Uterus (tissue), 3 donors: ENCODE measurements at regions not wholly inside any gene's neighbourhood (a gene's known extent, or its start where the extent isn't known, plus 50 kb on each side); places are given as distances from the start of the nearest gene placed in this dataset. TPM values are rescaled to one million over a fixed set of nuclear protein-coding genes. Genes with fewer than 3 reads are reported as not detected.
"Not testable (repeated sequence)": the region's sequence is repeated elsewhere in the genome, so short reads cannot be mapped to it uniquely, and the experiment has no call there.

Source experiments
- DNase-seq, 2 donors: peaks; one replicate each; pipeline ENCODE4 v3.0.0-alpha.2; 2019 to 2020
- H3K27ac ChIP-seq, 2 donors: fragments of 200-600 bp; sonication (generic); 1 replicate in 1 of 2; 2 replicates in 1 of 2; pipeline ENCODE4 v1.5.1; 2016 to 2018
- H3K27me3 ChIP-seq, 2 donors: fragments of 200-600 bp; sonication (generic); one replicate each; pipeline ENCODE4 v1.5.1; 2018 to 2019; ENCODE audit warnings: control low read depth in 1 of 2
- H3K36me3 ChIP-seq, 2 donors: fragments of 200-600 bp; sonication (generic); one replicate each; pipeline ENCODE4 v1.5.1; 2019; ENCODE audit warnings: control low read depth in 1 of 2
- H3K4me1 ChIP-seq, 2 donors: fragments of 200-600 bp; sonication (generic); one replicate each; pipeline ENCODE4 v1.5.1; 2018 to 2019; ENCODE audit warnings: control low read depth in 1 of 2
- H3K4me3 ChIP-seq, 2 donors: fragments of 200-600 bp; sonication (generic); 1 replicate in 1 of 2; 2 replicates in 1 of 2; pipeline ENCODE4 v1.5.1; 2018 to 2019; ENCODE audit warnings: mild to moderate bottlenecking in 1 of 2
- H3K9me3 ChIP-seq, 2 donors: fragments of 200-600 bp; sonication (generic); one replicate each; pipeline ENCODE4 v1.5.1; 2019; ENCODE audit warnings: control low read depth in 1 of 2
- POLR2A ChIP-seq, 2 donors: fragments of 450-650 bp; IDR thresholded peaks; one replicate each; pipeline ENCODE4 v1.6.1; 2016; ENCODE audit warnings: antibody characterized with exemption in 2 of 2, mild to moderate bottlenecking in 1 of 2, moderate library complexity in 1 of 2
- intact Hi-C: fragments of 100-400 bp; cut with DNase I; formaldehyde crosslinking; loops from one replicate; pipeline ENCODE4 v1.15.1; 2023; ENCODE audit warnings: low total_unique reads
- microRNA-seq: library from miRNA; unstranded; fragments of <30 nt; microRNA quantifications from one replicate; pipeline ENCODE4, GENCODE V29; 2016; ENCODE audit warnings: borderline microRNAs expressed, borderline replicate concordance
- small RNA-seq: library from RNA; depleted of rRNA; stranded (forward); fragments of <200 nt; gene quantifications from one replicate; pipeline ENCODE3, GENCODE V24; 2016
- TF ChIP-seq, protein P1 (sequence below), 4 experiments: fragments of 200-600 bp in 2 of 4; fragments of 450-650 bp in 2 of 4; sonication (generic) in 2 of 4; IDR thresholded peaks; one replicate each; pipeline ENCODE4 v1.5.1; 2016 to 2019; ENCODE audit warnings: antibody characterized with exemption in 4 of 4, mild to moderate bottlenecking in 2 of 4, moderate library complexity in 1 of 4
- donor health status: DM: yes; HTN: yes; CAD: no.

DNA sequence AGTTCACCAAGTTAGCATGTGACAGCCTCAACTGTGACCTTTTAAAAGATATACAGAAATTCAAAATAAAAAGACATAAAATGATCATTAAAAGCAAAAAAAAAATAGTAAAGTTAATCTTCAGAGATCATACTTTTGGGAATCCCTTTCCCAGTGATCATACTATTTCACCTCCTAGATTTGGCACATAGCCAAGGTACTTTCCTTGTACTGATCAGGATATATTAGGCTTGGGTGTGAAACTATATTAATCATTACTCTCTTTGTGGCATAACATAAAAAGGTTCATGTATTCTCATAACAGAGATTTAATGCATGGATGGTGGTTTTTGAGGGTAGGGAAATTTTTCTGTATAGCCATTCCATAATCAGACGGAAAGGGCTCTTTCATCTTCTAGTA, 109.6 kb upstream of the ZWINT start:
- Histone ChIP-seq H3K4me3 (no peak overlapping the region), H3K27me3 (no peaks in the 10 kb centered on the region), H3K27ac (no peak overlapping the region), H3K36me3 (no peaks in the 10 kb centered on the region), H3K4me1 (no peaks in the 10 kb centered on the region), H3K9me3 (no peaks in the 10 kb centered on the region)
- TF ChIP-seq, protein P1, sequence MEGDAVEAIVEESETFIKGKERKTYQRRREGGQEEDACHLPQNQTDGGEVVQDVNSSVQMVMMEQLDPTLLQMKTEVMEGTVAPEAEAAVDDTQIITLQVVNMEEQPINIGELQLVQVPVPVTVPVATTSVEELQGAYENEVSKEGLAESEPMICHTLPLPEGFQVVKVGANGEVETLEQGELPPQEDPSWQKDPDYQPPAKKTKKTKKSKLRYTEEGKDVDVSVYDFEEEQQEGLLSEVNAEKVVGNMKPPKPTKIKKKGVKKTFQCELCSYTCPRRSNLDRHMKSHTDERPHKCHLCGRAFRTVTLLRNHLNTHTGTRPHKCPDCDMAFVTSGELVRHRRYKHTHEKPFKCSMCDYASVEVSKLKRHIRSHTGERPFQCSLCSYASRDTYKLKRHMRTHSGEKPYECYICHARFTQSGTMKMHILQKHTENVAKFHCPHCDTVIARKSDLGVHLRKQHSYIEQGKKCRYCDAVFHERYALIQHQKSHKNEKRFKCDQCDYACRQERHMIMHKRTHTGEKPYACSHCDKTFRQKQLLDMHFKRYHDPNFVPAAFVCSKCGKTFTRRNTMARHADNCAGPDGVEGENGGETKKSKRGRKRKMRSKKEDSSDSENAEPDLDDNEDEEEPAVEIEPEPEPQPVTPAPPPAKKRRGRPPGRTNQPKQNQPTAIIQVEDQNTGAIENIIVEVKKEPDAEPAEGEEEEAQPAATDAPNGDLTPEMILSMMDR (IDR thresholded peaks at IDR 0.05): no peak
- no peak for TF ChIP-seq POLR2A (IDR thresholded peaks at IDR 0.05)
- intact Hi-C loops: no loop called here
- no peak for DNase-seq

DNA sequence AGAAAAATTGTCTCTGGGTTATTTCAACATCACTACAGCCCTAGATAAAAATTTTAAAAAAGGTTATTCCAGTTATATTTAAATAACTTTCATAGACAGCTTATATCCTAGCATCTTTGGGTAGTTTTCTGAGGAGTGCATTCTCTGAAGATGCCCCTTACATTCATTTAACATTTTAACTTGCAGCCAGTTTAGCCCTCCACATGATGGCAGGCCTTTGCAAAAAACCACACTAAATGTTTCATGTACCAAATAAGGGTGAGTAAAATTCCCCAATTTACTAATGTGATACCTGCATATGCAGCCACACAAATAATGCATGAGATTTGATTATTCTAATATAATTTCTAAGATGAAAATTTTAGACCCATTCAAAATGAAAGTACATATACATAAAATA, 108.4 kb upstream of the ZWINT start:
- intact Hi-C loops: no loop called here

DNA sequence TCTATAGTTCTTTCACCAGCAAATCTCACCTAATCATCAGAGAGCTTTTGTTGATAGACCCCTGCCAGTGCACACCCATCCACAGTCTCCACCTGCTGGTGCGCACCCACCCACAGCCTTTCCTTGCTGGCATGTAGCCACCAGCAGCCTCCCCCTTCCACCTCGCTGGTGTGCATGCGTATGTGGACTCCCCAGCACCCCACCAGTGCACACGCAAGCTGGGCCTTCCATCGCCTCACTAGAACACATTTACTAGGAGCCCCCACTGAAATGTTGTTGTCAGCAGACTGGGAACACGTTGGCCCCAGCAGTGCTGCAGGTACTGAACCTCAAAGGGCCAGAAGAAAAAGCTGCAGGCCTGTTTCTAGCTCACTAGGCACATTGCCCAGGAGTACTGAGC, 104.9 kb upstream of the ZWINT start:
- Histone ChIP-seq H3K4me1 (no peaks in the 10 kb centered on the region), H3K36me3 (no peaks in the 10 kb centered on the region), H3K27me3 (no peaks in the 10 kb centered on the region), H3K9me3 (no peaks in the 10 kb centered on the region), H3K27ac (no peak overlapping the region), H3K4me3 (no peak overlapping the region)
- intact Hi-C loops: no loop called here
- DNase-seq: no peak
- TF ChIP-seq POLR2A (IDR thresholded peaks at IDR 0.05): no peak

More for the DNA sequence above, 108.4 kb upstream of the ZWINT start:
- no peak overlapping the region for H3K4me3 ChIP-seq
- no peak for TF ChIP-seq POLR2A (IDR thresholded peaks at IDR 0.05)
- TF ChIP-seq, protein P1 (IDR thresholded peaks at IDR 0.05): no peak
- no peak overlapping the region for H3K27ac ChIP-seq
- H3K9me3 ChIP-seq: no peaks in the 10 kb centered on the region
- no peaks in the 10 kb centered on the region for H3K4me1 ChIP-seq
- no peak for DNase-seq
- H3K36me3 ChIP-seq: no peaks in the 10 kb centered on the region
- H3K27me3 ChIP-seq: no peaks in the 10 kb centered on the region

DNA sequence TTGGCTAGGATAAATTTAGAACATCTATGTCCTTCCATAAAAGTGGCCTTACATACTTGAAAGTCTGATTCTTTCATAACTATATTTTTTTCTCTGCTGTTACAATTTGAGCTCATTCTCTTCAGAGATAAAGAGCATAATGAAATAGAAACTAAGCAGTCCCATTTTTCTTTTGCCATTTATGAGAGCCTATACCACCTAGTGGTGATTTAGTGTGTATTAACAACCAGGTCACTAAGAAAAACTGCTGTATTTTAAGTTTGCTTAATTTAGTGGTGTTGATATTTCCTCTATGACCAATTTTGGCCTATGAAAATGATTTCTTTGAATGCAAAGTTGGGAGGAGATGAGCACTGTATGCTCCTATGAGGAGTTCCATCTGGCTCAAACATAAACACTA, 88.7 kb upstream of the ZWINT start:
- Histone ChIP-seq H3K4me3 (no peak overlapping the region), H3K36me3 (no peaks in the 10 kb centered on the region), H3K9me3 (no peaks in the 10 kb centered on the region), H3K27me3 (no peaks in the 10 kb centered on the region), H3K27ac (no peak overlapping the region), H3K4me1 (no peaks in the 10 kb centered on the region)
- TF ChIP-seq, protein P1 (IDR thresholded peaks at IDR 0.05): no peak
- intact Hi-C loops: no loop called here
- DNase-seq: no peak

DNA sequence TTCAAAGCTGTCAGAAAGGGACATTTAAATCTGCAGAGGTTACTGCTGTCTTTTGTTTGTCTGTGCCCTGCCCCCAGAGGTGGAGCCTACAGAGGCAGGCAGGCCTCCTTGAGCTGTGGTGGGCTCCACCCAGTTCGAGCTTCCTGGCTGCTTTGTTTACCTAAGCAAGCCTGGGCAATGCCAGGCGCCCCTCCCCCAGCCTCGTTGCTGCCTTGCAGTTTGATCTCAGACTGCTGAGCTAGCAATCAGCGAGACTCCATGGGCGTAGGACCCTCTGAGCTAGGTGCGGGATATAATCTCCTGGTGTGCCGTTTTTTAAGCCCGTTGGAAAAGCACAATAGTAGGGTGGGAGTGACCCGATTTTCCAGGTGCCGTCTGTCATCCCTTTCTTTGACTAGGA, 86.6 kb upstream of the ZWINT start:
- H3K36me3 ChIP-seq, intact Hi-C loops, H3K27ac ChIP-seq, DNase-seq, H3K4me1 ChIP-seq, H3K27me3 ChIP-seq, H3K9me3 ChIP-seq, H3K4me3 ChIP-seq: not testable (repeated sequence)

DNA sequence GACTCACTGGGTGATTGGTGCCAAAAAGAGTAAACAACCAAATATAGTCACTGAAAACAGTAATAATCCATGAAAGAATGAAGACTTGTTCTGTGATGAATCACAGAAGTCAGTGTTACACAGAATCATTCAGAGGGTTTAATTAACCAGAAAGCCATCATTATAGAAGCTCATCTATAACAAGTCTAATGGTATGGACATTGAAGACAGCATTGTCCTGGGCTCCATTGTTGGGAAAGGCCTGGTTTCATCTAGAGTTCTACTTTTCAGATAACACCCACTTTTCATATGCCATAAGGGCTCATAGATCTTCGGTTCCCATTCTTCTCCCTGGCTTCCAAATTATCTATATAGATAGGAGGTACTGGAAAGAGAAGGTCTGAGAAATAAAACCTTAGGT, 80.3 kb upstream of the ZWINT start:
- H3K4me1 ChIP-seq, H3K27ac ChIP-seq, intact Hi-C loops, DNase-seq, H3K9me3 ChIP-seq, H3K36me3 ChIP-seq, H3K4me3 ChIP-seq, H3K27me3 ChIP-seq: not testable (repeated sequence)

Small RNA genes lying in the stretch of these regions (microRNA-seq; reads per million reads assigned to microRNA genes)
- not detected for gene MIR3924

Small RNA genes lying in the stretch of these regions (small RNA-seq; reads per million reads assigned to genes)
- gene AL731534.1 (not detected), gene MIR3924 (not detected), gene RF01299 (not detected)
